CD4-positive, alpha-beta memory T cell (primary cell): ENCODE measurements at regions not wholly inside any gene's neighbourhood (a gene's known extent, or its start where the extent isn't known, plus 50 kb on each side); places are given as distances from the start of the nearest gene placed in this dataset.
"Not testable (repeated sequence)": the region's sequence is repeated elsewhere in the genome, so short reads cannot be mapped to it uniquely, and the experiment has no call there.

ENCODE experiments used
- CTCF ChIA-PET: fragments of 350-600 bp; sonication (Branson Sonifier 250); formaldehyde crosslinking; loops from one replicate; lab custom pipeline; 2021; ENCODE audit warnings: inconsistent platforms; ENCODE audit not compliant: partially characterized antibody; lab: Charles Lee
- POLR2A ChIA-PET: fragments of 350-600 bp; sonication (Branson Sonifier 250); formaldehyde crosslinking; loops from one replicate; lab custom pipeline; 2021; ENCODE audit not compliant: partially characterized antibody; lab: Charles Lee
- DNase-seq, 5 donors: peaks; one replicate each; pipeline versions ENCODE4 v3.0.0 to v3.0.0-alpha.2; 2020 to 2022; ENCODE audit warnings: mixed read lengths in 1 of 5
- H3K27ac ChIP-seq: one replicate; pipeline ENCODE4 v1.7.0; 2013; ENCODE audit warnings: low read depth, low read length
- H3K27me3 ChIP-seq: 2 replicates; pipeline ENCODE4 v1.7.0; 2013; ENCODE audit warnings: mild to moderate bottlenecking, low read length, moderate library complexity; ENCODE audit not compliant: insufficient read depth
- H3K36me3 ChIP-seq: 2 replicates; pipeline ENCODE4 v1.7.0; 2013; ENCODE audit warnings: mild to moderate bottlenecking, low read length, moderate library complexity; ENCODE audit not compliant: insufficient read depth
- H3K4me1 ChIP-seq: 2 replicates; pipeline ENCODE4 v1.7.0; 2013; ENCODE audit warnings: mild to moderate bottlenecking, low read length, moderate library complexity; ENCODE audit not compliant: insufficient read depth
- H3K4me3 ChIP-seq, 2 donors: one replicate each; pipeline ENCODE4 v1.7.0; 2013; ENCODE audit warnings: low read length in 2 of 2, mild to moderate bottlenecking in 1 of 2
- H3K9me3 ChIP-seq, 2 donors: one replicate each; pipeline ENCODE4 v1.7.0; 2013; ENCODE audit warnings: low read length in 2 of 2, control low read depth in 1 of 2; ENCODE audit not compliant: control insufficient read depth in 1 of 2
- H3K27ac Mint-ChIP-seq, 7 donors: one replicate each; pipeline ENCODE4 v1.8.0; 2020 to 2021; ENCODE audit warnings: mixed read lengths in 7 of 7, mild to moderate bottlenecking in 6 of 7, inconsistent platforms in 3 of 7, moderate library complexity in 3 of 7
- H3K27me3 Mint-ChIP-seq, 2 donors: one replicate each; pipeline ENCODE4 v1.8.0; 2020 to 2021; ENCODE audit warnings: mixed read lengths in 2 of 2
- H3K36me3 Mint-ChIP-seq, 2 donors: one replicate each; pipeline ENCODE4 v1.8.0; 2020 to 2021; ENCODE audit warnings: mixed read lengths in 2 of 2, inconsistent platforms in 1 of 2, mild to moderate bottlenecking in 1 of 2
- H3K4me1 Mint-ChIP-seq, 4 donors: one replicate each; pipeline ENCODE4 v1.8.0; 2020 to 2021; ENCODE audit warnings: mixed read lengths in 4 of 4, mild to moderate bottlenecking in 1 of 4
- H3K4me3 Mint-ChIP-seq, 8 donors: one replicate each; pipeline ENCODE4 v1.8.0; 2020 to 2021; ENCODE audit warnings: mixed read lengths in 8 of 8, mild to moderate bottlenecking in 7 of 8, moderate library complexity in 6 of 8, inconsistent platforms in 3 of 8
- H3K9me3 Mint-ChIP-seq, 8 donors: one replicate each; pipeline ENCODE4 v1.8.0; 2020 to 2021; ENCODE audit warnings: mixed read lengths in 8 of 8, mild to moderate bottlenecking in 5 of 8, inconsistent platforms in 3 of 8, moderate library complexity in 1 of 8
- intact Hi-C: fragments of 100-400 bp; cut with micrococcal nuclease; formaldehyde crosslinking; loops from one replicate; pipeline ENCODE4 v1.15.1; 2023

- H3K27me3 ChIP-seq, result no peaks in the 10 kb centered on the region
- intact Hi-C loops, result no loop called here
- Mint-ChIP-seq H3K36me3 (no peaks in the 10 kb centered on the region), H3K9me3 (peaks cover 0 to 15% (median 5%) of the 10 kb centered on the region in 8 donors), H3K4me3 (no peak overlapping the region), H3K27me3 (no peaks in the 10 kb centered on the region), H3K27ac (no peak overlapping the region), H3K4me1 (no peaks in the 10 kb centered on the region)
- no peak for DNase-seq
- no peak overlapping the region for H3K4me3 ChIP-seq
- H3K9me3 ChIP-seq, result no peaks in the 10 kb centered on the region
- ChIA-PET POLR2A (no interaction called here), CTCF (no interaction called here)
- H3K36me3 ChIP-seq, result no peaks in the 10 kb centered on the region
- no peak overlapping the region for H3K27ac ChIP-seq
- no peaks in the 10 kb centered on the region for H3K4me1 ChIP-seq
These were observed 354.2 kb downstream of the MRPS30 start for GRCh38 chr5:45162974-45163373.

GRCh38 chr5:45171563-45171962 lies 362.8 kb downstream of the MRPS30 start:
- H3K4me1 Mint-ChIP-seq, result no peaks in the 10 kb centered on the region
- H3K9me3 Mint-ChIP-seq, result peaks cover 0 to 8% (median 3%) of the 10 kb centered on the region in 8 donors
- H3K27me3 Mint-ChIP-seq, result no peaks in the 10 kb centered on the region
- no peak overlapping the region for H3K4me3 Mint-ChIP-seq
- H3K27me3 ChIP-seq, result no peaks in the 10 kb centered on the region
- H3K9me3 ChIP-seq, result no peaks in the 10 kb centered on the region
- intact Hi-C loops, result no loop called here
- no peak overlapping the region for H3K4me3 ChIP-seq
- no peak overlapping the region for H3K27ac ChIP-seq
- no peak for DNase-seq
- no peaks in the 10 kb centered on the region for H3K36me3 ChIP-seq
- ChIA-PET POLR2A (no interaction called here), CTCF (no interaction called here)
- no peaks in the 10 kb centered on the region for H3K36me3 Mint-ChIP-seq
- no peaks in the 10 kb centered on the region for H3K4me1 ChIP-seq
- H3K27ac Mint-ChIP-seq, result no peak overlapping the region

GRCh38 chr5:45172634-45173033 lies 363.9 kb downstream of the MRPS30 start:
- H3K4me3 ChIP-seq, CTCF ChIA-PET, H3K27me3 Mint-ChIP-seq, intact Hi-C loops, H3K9me3 ChIP-seq, H3K9me3 Mint-ChIP-seq, H3K36me3 Mint-ChIP-seq, H3K36me3 ChIP-seq, POLR2A ChIA-PET, H3K27ac ChIP-seq, H3K4me3 Mint-ChIP-seq, H3K27ac Mint-ChIP-seq, H3K27me3 ChIP-seq, H3K4me1 Mint-ChIP-seq, H3K4me1 ChIP-seq: not testable (repeated sequence)
- DNase-seq, result peak in 1 of 5 donors; percentile 28

- DNase-seq, result no peak
- Mint-ChIP-seq H3K36me3 (no peaks in the 10 kb centered on the region), H3K27ac (no peak overlapping the region), H3K9me3 (peaks cover 0 to 22% (median 10%) of the 10 kb centered on the region in 8 donors), H3K27me3 (no peaks in the 10 kb centered on the region), H3K4me1 (no peaks in the 10 kb centered on the region), H3K4me3 (peak overlapping the region in 1 of 8 donors; percentile 55)
- Histone ChIP-seq H3K9me3 (no peaks in the 10 kb centered on the region), H3K4me3 (no peak overlapping the region), H3K27ac (no peak overlapping the region), H3K36me3 (no peaks in the 10 kb centered on the region), H3K27me3 (no peaks in the 10 kb centered on the region), H3K4me1 (no peaks in the 10 kb centered on the region)
- CTCF ChIA-PET, result no interaction called here
- intact Hi-C loops, result no loop called here
- POLR2A ChIA-PET, result no interaction called here
These were observed 370.9 kb downstream of the MRPS30 start for GRCh38 chr5:45179686-45180085.

GRCh38 chr5:45189042-45189441 lies 380.3 kb downstream of the MRPS30 start:
- CTCF ChIA-PET, result no interaction called here
- no peak overlapping the region for H3K4me3 Mint-ChIP-seq
- H3K4me3 ChIP-seq, result no peak overlapping the region
- peaks cover 0 to 8% (median 2%) of the 10 kb centered on the region in 8 donors for H3K9me3 Mint-ChIP-seq
- H3K27me3 ChIP-seq, result no peaks in the 10 kb centered on the region
- intact Hi-C loops, result no loop called here
- no peak overlapping the region for H3K27ac ChIP-seq
- H3K36me3 Mint-ChIP-seq, result no peaks in the 10 kb centered on the region
- no peaks in the 10 kb centered on the region for H3K9me3 ChIP-seq
- H3K27ac Mint-ChIP-seq, result no peak overlapping the region
- no peaks in the 10 kb centered on the region for H3K27me3 Mint-ChIP-seq
- no peaks in the 10 kb centered on the region for H3K4me1 ChIP-seq
- no peaks in the 10 kb centered on the region for H3K36me3 ChIP-seq
- POLR2A ChIA-PET, result no interaction called here
- no peaks in the 10 kb centered on the region for H3K4me1 Mint-ChIP-seq
- DNase-seq, result no peak

GRCh38 chr5:45189481-45189880 lies 380.7 kb downstream of the MRPS30 start:
- H3K27me3 ChIP-seq, result no peaks in the 10 kb centered on the region
- intact Hi-C loops, result no loop called here
- POLR2A ChIA-PET, result no interaction called here
- H3K4me1 ChIP-seq, result no peaks in the 10 kb centered on the region
- Mint-ChIP-seq H3K4me1 (no peaks in the 10 kb centered on the region), H3K27ac (no peak overlapping the region), H3K27me3 (no peaks in the 10 kb centered on the region), H3K9me3 (peaks cover 0 to 8% (median under 1%) of the 10 kb centered on the region in 8 donors), H3K4me3 (no peak overlapping the region), H3K36me3 (no peaks in the 10 kb centered on the region)
- H3K36me3 ChIP-seq, result no peaks in the 10 kb centered on the region
- no peak for DNase-seq
- H3K27ac ChIP-seq, result no peak overlapping the region
- no peaks in the 10 kb centered on the region for H3K9me3 ChIP-seq
- H3K4me3 ChIP-seq, result no peak overlapping the region
- CTCF ChIA-PET, result no interaction called here

GRCh38 chr5:45195026-45195425 lies 386.3 kb downstream of the MRPS30 start:
- Histone ChIP-seq H3K9me3 (no peaks in the 10 kb centered on the region), H3K27ac (no peak overlapping the region), H3K27me3 (no peaks in the 10 kb centered on the region), H3K4me1 (no peaks in the 10 kb centered on the region), H3K4me3 (no peak overlapping the region), H3K36me3 (no peaks in the 10 kb centered on the region)
- CTCF ChIA-PET, result no interaction called here
- peaks cover 0 to 7% (median 4%) of the 10 kb centered on the region in 8 donors for H3K9me3 Mint-ChIP-seq
- intact Hi-C loops, result no loop called here
- H3K27me3 Mint-ChIP-seq, result no peaks in the 10 kb centered on the region
- H3K27ac Mint-ChIP-seq, result no peak overlapping the region
- POLR2A ChIA-PET, result no interaction called here
- no peaks in the 10 kb centered on the region for H3K36me3 Mint-ChIP-seq
- no peaks in the 10 kb centered on the region for H3K4me1 Mint-ChIP-seq
- H3K4me3 Mint-ChIP-seq, result no peak overlapping the region
- DNase-seq, result no peak
